Germinal center (tissue), 1 donor: ENCODE measurements at regions not wholly inside any gene's neighbourhood (a gene's known extent, or its start where the extent isn't known, plus 50 kb on each side); places are given as distances from the start of the nearest gene placed in this dataset.
"Not testable (repeated sequence)": the region's sequence is repeated elsewhere in the genome, so short reads cannot be mapped to it uniquely, and the experiment has no call there.

ENCODE experiments used
- DNase-seq: peaks from one replicate; pipeline ENCODE4 v3.0.0; 2012; ENCODE audit warnings: mixed read lengths, low spot score

DNA sequence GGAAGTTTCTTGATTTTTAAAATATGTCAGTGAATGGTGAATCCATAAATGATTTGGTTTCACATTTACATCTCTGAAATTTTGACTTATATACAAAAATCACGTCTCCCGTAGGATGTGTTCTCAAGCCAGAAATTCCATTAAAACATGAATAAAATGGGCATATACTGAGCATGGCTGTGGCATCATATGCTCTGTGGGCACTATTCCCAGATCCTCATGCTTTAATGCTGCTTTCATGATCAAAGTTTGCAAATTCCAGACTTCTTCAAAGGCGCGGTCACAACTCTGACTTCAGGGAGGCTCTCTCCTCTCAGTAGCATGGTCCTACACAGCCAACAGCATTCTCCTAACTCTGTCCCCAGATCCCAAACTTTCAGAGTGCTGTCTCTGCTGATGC lies 723.2 kb downstream of the TAF11L14 start:
- no peak for DNase-seq

DNA sequence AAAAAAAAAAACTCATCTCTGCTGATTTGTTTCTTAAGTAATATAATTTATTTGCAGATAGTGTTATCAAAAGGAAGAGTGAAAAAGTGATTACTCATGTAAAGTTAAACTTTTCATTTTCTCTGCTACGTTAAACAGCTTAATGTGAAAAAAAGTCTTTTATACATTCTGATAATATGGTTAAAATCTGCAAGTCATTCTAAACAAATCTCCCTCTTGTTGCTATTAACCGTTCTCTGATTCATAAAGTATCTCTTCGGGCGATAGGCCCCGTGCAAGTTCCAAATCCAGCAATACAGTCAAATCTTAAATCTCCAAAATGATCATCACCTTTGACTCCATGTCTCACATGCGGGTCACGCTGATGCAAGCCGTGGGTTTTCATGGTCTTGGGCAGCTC lies 732.0 kb downstream of the TAF11L14 start:
- no peak for DNase-seq

- DNase-seq = no peak
Observed at GRCh38 chr5:18370531-18370930, 736.3 kb downstream of the TAF11L14 start.

- DNase-seq = no peak
Observed at GRCh38 chr5:18375641-18376040, 741.4 kb downstream of the TAF11L14 start.

DNA sequence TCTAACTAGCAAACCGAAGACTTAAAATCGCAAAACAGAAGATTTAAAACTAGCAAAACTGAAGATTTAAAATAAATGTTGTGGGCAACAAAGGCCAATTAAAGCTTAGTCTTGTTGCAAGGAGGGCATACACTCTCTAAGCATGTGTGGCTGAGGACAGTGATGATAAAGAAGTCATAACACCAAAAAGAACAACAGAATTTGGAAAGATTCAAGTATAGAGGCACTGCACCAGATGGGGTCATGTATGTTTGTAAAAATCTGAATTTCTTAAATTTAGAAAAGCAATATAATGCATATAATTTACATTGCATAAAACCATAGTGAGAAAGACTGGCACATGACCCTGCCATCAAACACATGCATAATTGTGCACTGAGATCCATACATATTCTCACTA lies 743.8 kb downstream of the TAF11L14 start:
- DNase-seq = no peak

GRCh38 chr5:18379189-18379588 lies 744.9 kb downstream of the TAF11L14 start:
- DNase-seq = no peak

GRCh38 chr5:18380729-18381362 lies 746.6 kb downstream of the TAF11L14 start:
- DNase-seq = no peak

GRCh38 chr5:18393565-18394442 lies 759.5 kb downstream of the TAF11L14 start:
- peak; percentile 16 for DNase-seq

DNA sequence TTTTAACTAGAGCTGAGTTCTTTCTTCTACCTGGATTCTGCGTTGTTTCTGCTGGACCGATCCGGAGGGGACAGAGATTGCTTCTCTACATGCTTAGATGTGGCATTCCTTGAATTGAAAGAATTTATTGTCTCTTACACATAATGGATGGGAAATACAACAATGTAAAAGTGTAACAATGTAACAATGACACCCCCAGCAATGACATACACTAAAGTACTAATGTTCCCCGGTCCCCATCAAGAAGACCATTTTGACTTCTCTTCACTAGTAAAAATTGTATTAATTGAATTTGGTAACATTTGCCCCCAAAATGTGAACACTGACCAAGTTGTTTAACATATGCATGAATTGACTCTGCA lies 760.2 kb downstream of the TAF11L14 start:
- DNase-seq = no peak

DNA sequence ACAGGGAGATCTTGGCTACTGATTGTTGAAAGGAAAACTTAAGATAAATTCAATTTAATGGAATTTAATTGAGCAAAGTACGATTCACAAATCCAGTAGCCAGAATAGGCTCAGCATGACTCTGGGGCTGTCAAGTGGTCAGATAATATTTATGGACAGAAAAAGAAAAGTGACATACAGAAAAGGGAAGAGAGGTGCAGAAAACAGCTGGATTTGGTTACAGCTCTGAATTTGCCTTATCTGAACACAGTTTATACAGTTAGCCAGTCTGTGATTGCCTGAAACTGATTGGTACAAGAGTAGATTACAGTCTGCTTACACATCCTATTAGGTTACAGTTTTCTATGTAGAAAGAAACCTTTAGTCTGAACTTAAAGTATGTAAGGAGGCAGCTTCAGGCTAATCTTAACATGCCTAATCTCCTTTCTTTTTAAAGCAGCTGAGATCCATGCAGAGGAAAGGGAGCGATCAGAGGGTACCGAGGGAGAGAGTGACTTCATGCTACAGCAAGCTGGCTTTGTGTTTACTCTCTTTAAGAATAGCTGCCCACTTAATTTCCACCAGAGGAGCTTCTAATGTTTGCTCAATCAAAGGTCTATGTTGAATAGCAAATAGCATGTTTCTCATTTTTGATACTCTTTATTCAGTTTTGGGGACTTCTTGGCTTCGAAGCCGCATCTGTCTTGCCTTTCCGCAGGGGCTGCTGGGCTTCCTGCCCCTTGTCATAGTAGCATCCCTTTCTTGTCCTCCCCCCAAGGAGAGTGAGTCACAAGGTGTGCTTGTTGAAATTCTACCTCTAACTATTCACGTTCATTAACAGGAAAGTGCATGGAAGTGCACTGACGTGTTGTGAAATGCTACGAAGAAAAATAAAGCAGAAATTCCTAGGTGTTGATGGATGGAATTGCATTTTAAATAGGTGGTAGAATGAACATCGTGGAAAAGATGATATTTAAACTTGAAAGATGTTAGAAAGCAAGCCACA lies 761.2 kb downstream of the TAF11L14 start:
- DNase-seq = no peak

DNA sequence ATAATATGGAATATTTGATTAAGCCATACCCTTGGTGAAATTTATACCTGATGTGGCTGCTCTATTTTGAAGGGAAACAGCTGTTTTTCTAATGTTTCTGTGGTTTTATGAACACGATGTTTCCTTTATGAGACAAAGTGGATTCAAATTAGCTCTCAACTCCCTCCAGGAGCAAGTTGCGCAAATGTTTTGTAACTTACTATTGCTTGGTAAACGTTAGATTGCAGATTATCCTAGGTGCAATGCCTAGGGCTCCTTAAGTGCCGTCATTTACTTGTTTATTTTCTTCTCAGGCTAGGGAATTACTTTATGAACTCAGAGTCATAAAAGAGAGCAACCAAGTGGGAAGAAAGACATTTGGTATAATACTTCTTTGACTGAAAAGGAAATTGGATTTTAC lies 763.1 kb downstream of the TAF11L14 start:
- no peak for DNase-seq

- DNase-seq = no peak
Observed at GRCh38 chr5:18397891-18398290, 763.6 kb downstream of the TAF11L14 start.

DNA sequence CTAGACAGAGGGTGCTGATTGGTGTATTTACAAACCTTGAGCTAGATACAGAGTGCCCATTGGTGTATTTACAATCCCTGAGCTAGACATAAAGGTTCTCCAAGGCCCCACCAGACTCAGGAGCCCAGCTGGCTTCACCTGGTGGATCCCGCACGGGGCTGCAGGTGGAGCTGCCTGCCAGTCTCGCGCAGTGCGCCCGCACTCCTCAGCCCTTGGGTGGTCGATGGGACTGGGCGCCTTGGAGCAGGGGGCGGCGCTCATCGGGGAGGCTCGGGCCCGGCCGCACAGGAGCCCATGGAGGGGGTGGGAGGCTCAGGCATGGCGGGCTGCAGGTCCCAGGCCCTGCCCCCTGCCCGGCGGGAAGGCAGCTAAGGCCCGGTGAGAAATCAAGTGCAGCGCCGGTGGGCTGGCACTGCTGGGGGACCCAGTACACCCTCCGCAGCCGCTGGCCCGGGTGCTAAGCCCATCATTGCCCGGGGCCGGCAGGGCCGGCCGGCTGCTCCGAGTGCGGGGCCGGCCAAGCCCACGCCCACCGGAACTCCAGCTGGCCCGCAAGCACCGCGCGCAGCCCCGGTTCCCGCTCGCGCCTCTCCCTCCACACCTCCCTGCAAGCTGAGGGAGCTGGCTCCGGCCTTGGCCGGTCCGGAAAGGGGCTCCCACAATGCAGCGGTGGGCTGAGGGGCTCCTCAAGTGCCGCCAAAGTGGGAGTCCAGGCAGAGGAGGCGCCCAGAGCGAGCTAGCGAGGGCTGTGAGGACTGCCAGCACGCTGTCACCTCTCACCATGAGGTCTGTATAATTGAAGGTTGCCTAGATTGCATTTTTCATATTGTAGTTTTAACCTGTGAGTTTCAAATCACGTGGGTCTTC lies 765.4 kb downstream of the TAF11L14 start:
- DNase-seq = not testable (repeated sequence)

DNA sequence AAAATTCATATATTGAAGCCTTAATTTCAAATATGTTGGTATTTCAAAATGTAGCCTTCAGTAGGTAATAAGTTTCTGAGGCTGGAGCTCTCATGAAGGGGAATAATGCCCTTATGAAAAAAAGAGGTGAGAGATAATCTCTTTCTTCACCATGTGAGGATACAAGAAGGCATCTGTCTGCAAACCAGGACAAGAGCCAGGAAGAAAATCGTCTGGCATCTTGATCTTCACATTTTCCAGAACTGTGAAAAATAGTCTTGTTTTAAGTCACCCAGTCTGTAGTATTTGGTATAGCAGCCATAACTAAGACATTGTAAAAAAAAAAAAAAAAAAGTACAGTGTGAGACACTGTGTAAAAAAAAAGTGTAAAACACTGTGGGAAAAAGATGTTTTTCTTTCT lies 768.9 kb downstream of the TAF11L14 start:
- no peak for DNase-seq

DNA sequence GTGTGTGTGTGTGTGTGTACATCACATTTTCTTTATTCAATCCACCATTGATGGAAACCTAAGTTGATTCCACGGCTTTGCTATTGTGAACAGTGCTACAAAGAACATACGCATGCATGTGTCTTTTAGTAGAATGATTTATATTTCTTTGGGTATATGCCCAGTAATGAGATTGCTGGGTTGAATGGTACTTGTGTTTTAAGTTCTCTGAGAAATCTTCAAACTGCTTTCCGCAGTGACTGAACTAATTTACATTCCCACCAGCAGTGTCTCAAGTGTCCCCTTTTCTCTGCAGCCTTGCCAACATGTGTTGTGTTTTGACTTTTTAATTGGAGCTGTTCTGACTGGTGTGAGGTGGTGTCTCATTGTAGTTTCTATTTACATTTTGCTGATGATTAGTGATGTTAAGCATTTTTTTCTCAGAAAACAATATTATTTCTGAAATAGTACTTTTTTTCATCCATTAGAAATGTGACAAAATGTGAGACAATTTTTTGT lies 769.7 kb downstream of the TAF11L14 start:
- DNase-seq = no peak

DNA sequence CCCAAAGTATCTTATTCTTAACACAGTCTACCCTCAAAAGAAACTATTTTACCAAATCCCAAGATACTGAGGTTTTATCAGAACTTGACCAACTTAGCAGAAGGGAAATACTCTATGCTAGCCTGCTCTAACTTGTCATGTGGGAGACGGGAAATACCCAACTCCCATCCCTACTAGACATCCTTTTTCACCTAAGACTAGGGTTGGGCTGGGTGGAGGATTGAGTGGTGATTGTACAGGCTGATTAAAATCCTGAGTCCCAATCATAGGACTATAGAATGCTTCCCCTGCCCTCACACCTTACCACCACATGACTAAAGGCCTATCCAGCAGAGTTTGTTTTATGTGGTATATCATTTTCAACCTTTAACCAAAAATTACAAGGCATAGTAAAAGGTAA lies 786.5 kb downstream of the TAF11L14 start:
- DNase-seq = no peak

DNA sequence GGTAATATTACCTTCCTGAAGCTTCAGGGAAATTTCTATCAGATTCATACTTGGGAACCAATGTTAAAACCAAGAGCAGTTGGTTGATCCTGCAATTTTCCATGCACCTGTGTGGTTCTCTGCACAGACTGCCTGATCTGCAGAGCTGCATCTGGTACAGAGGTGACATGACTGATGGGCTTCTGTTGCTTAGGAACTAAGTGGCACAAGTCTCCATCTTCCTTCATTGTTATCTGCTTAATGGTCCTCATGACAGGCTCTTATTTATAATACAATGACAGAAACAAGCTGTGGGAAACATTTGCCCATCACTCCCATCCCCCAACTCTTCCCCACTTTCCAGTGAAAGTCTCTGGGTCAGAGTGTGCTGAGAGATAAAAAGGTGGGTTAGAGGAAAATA lies 799.1 kb downstream of the TAF11L14 start:
- DNase-seq = no peak

DNA sequence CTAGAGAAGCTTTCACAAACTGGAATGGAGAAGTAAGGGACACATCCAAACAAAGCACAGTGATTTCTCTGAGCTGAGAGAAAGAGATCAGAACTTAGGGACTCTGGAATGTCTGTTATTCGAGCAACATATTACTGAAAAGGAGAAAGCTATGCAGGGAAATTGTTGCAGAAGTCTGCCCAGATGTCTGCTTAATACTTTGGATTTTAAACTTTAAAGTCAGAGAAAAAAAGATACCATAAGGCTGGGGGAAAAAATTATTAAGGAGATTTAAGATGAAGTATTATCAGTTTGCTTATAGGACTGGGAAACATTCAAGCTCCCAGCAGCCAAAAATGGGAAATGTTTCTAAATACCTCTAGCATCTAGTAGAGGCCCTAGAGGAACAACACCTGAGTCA lies 803.9 kb downstream of the TAF11L14 start:
- no peak for DNase-seq

GRCh38 chr5:18455521-18455920 lies 821.3 kb downstream of the TAF11L14 start:
- no peak for DNase-seq

GRCh38 chr5:18457255-18457654 lies 823.0 kb downstream of the TAF11L14 start:
- DNase-seq = no peak

- no peak for DNase-seq
Observed at GRCh38 chr5:18461766-18462165, 827.5 kb downstream of the TAF11L14 start.
